Amygdala (tissue), 56 donors: ENCODE measurements at regions not wholly inside any gene's neighbourhood (a gene's known extent, or its start where the extent isn't known, plus 50 kb on each side); places are given as distances from the start of the nearest gene placed in this dataset.

Source experiments
- DNase-seq, 56 donors: peaks; one replicate each; lab custom pipeline; 2025; lab: John Stamatoyannopoulos, UW

DNA sequence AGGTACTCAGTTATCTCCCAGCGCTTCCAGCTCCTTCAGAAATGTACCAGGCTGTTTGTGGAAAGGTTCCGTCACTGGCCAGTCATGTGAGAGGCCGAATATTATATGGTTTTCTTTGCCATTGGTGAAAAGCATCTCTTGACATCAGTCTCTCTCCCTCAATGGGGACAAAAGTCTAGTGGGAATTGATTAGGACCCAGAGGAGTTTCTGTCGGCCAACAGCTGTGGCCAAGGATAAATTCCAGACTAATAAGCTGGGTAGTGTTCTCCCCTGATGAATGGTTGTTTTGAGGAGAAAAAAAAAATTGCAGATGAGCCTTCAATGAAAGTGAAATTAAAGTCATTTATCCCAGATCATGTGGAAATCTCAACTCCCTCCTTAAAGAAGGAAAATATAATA lies 404.7 kb upstream of the THRB start:
- no peak for DNase-seq

DNA sequence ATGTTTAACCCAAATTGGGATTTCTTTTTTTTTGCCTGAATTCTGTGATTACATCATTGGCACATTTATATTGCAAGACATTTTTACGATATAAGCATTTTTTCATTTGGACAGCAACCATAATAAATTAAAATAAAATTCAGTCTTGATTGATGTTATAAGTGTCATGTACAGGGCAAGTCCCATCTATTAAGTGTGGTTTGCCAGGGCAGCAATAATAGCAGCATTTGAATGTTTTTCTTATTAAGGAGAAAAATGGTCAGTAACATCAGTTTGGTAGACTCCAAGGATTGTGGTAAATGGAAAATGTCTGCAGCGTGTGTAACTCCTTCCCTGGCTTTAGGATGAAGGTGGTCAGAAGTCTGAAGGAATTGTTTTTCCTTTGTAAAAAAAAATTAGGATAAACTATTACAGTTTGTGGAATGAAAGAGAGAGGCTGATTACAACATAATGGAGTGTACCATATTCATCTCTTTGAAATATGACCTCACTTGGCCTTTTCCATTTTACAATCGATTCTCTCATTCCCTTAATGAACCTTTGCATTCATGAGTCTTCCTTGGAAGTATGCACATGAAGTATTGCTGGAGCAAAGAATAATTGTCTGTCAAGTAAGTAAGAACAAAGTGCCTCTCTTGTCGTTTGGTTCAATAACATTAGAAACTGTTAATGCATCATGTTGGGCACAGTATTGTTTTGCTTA lies 405.4 kb upstream of the THRB start:
- no peak for DNase-seq

DNA sequence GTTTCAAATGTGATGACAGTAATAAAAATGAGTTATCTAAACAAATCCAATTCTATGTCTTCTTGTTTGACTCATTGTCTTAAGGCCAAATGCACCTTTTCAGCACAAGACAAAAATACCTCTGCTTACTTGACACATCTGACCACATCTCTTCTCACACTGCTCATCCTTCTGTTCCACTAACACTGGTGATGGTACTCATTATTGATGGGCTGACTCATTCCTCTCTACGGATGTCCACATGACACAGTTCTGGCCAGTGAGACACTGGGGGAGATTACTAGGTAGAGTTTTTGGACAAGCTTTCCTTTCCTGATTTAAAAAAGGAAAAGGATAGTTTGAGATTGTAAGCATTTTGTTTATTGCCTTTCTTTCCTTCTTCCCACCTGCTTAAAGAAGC lies 410.6 kb upstream of the THRB start:
- DNase-seq, result no peak

DNA sequence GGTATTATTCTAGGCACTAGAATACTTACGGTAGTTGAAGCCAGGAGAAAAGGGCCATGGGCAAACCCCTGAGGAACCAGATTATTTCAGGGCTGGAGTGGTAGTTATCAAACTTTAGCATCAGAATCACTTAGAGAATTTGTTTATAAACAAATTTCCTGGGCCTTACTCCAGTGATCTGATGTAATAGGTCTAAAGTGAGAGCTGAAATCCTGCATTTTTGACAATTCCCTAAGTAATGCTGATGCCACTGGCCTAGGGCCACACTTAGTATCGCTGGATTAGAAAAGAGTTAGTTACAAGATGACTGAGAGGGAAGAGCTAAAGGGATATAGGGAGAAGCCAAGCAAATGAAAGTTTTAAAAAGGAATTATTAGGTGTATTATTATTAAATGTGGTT lies 412.5 kb upstream of the THRB start:
- no peak for DNase-seq

DNA sequence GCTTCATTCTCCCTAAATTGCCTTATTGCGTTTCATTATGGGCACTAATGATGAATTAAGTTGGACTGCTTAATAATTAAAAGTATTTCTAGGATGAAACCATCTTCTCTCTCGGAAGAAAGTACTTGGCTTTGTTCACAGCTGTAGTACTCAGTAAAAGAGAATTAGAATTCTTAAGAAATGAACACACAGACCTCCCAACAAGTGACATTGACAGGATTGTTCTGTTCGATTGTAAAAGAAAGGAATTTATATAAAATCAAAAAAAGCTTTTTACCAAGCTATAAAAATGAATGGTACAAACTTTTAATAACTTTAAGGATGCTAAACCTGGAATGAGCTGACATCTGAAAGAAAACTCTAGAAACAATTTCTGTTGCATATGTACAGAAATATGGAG lies 416.4 kb upstream of the THRB start:
- DNase-seq, result no peak

DNA sequence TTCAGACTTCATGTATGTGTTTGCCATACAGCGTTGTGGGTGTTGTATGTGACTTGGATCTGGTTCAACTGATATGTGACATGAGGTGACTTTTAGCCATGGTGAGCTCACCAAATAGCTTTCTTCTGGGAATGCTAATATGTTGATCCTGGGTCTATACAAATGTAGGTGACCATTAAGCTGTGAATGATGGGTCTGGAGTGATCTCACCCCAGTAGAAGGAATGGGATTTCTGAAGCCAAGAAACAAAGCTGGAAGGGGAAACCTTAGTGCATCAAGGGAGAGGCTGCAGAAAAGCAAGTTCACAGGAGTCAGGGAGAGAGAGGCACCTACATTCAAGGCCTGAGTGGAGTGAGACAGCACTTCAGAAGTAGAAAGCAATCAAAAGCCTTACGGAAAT lies 421.0 kb upstream of the THRB start:
- DNase-seq, result no peak

DNA sequence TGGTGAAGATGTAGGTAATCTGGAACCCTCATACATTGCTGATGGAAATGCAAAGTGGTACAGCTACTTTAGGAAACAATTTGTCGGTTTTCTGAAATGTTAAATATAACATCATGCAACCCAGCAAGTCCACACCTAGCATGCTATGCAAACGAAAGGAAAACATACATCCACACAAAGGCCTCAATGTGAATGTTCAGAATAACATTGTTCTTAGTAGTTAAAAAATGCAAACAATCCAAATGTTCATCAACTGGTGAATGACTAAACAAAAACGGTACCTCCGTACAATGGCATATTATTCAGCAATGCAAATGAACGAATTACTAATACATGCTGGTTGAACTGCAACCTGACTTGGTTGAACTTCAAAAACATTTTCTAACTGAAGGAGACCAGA lies 423.3 kb upstream of the THRB start:
- no peak for DNase-seq

DNA sequence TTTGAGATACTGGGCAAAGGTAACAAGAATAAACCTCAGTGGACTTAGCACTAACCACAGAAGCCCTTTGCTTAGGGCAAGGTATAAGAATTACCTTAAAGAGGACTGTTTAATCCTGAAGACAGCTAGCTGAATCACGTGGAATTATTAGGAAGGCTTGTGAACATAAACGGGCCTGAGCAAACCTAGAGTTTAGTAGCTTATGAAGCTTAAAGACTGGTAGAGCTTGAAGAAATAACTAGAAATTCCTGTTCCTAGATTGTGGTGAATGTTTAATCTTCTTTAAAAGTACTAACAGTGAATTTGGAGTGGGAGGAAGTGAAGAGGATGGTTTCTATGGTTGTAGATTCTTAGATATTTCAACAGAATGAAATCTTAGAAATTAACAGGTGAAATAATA lies 428.9 kb upstream of the THRB start:
- no peak for DNase-seq

DNA sequence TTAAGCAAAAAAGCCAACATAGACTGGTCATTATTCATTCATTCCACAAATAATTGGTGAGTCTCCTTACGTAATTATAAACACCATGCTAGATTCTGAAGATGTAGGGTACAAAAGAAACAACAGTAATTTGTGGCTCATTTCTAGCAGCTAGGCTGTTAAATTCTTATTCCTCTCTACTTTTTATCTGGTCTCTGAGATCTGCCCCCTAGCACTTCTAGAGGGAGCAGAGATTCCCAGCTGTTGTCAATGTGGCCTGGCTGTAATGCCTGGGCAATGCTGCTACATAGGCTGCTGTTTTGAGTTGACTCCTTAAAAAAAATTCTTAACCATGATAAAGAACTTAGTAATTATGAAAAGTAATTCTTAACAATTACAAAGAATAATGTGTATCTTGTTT lies 434.9 kb upstream of the THRB start:
- no peak for DNase-seq

DNA sequence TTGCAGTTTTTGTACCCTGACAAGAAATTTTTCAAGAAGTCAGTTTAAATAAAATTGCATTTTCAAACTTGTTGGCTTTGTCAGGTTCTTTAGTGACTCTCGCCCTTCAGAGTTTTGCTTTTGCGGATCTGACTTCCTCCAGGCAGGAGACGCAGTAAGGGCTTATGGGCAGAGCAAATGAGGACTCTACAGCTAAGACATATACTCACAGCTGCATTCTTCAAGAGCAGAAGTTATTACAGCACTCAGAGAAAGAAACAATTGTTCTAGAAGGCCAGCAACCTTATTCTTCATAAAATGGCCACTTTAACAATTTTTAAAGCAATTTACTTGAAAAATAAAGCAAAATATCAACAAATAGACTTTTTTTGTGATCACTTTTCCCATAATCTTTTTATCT lies 438.8 kb upstream of the THRB start:
- DNase-seq, result no peak

DNA sequence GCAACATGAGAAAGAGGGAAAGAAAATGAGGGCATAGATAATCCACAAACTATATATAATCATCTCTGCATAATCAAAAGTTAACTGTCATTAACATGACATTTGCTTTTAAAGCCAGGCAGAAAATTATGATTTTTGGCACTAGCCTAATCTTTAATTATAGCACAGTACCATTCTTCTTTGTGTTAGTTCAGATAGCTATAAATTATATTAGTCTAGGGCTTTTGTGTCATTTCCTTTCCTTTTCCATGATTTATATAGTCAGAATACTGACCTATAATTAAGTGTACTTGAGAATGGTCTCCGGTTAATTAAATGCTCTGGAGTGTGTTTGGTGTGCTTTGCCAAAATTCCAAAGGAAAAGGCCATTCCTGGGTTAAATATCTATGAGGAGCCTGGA lies 441.9 kb upstream of the THRB start:
- no peak for DNase-seq

DNA sequence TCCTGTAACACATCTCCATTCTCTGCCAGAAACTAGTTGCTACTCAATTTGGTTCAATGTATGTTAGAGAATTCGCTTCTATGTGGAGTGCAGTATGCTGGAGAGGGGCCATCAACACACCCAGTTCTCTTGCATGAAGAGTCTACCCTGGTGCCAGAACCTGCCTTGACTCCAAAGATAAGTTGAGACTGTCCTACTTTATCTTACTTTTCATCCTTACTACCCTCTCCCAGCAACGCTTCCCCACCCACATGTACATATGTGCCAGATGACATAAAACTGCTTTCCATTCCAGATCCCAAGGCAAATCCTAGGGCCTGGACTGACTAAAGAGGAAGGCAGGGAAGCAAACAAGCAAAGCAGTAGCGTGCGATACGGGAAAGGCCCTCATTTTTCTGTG lies 442.6 kb upstream of the THRB start:
- no peak for DNase-seq

DNA sequence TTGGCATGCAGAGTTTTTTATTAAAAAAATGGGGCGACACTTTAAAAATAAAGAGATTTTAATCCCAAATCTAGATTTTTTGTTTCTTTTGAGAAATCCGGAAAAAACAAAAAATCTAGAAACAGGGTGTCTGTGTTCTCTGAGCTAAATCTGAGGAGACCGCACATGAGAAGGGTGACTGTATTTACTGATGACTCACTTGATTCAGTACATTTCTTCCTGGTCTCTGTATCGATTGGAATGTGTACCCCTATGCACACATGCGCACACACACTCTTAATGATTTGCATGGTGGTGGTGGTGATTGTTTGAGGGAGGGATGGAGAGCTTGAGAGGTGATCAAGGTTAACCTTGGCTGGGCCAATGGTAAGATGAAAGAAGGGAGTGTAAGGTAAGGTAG lies 443.1 kb upstream of the THRB start:
- DNase-seq, result no peak

DNA sequence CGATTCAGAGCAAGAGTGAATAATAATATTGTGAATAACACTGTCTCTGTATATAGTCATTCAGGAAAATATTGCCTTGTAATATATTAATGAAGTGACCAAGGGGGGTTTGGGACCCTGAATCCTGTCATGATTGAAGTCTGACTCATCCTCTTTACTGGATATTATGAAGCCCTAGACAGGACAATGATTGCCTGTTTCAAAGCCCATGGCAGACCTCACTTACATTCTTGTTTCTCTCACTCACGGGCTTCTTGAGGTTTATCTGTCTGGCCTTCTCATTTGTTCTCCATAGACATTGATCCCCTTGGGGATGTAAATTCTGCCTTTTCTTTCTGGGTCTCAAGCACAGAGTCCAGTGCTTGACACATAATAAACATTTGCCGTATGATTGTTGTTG lies 449.3 kb upstream of the THRB start:
- DNase-seq, result no peak

DNA sequence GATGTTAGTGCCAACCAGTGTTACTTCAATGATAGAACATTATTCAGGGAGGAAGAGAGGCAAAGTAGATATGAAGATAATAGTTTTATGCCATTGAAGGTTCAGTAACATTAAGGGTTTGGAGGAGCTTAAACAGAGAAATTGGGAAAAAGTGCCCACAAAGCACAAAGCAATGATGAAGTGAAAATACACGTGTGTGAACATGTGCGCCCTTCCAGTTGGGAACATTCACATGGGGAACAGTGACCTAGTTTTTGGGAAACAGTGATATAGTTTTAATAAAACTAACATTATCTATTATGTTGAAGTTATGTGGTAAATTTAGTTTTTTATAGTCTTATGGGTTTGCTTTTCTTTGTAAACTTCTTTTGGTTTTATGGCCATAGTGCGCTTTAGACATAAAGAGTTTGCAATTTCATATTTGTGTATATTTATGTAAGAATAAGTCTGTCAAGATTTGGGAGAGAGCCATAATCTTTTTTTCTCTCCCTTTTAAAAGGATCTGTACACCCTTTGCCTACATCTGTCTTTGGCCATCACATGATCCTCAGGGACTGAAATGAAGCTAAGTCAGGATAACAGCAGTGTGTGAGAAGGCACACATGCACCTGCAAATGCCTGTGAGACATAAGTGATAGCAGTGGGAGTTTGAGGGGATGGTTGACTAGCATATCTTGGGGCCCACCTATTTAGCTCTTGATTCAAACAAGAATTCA lies 450.3 kb upstream of the THRB start:
- DNase-seq, result no peak

DNA sequence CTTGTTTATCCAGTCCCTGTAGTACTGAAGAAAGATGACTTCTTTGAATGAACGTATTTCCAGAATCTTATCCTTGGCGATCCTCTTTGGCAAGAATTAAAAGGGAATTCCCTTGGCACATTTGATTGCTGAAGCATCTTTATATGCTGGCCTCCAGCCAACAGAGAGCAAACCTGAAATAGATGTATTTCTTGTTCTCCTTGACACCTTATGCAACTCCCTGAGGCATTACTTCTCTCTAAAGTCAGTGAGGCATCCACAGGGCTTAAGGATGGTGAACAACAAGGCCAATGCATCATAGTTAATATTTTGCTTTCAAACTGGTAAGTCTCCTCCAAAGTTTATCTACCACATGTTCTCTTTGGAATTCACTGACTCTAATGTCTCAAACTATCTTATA lies 450.9 kb upstream of the THRB start:
- DNase-seq, result no peak

DNA sequence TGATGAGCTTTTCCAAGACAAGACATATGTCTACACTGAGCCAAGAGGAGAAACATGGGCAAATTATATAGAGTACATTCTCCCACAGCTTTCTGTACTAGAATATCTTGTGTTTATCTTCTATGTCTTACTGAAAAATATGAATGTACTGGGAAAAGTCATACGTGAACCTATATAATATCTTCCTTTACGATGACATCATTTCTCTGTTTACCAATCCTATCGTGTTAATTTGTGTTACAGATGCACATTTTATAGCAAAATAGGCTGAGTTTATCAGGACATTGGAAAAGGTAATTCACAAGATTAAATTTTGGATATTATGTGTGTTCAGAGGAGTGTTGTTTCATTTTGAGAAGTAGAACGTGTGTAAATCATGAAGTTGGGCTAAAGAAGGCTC lies 452.5 kb upstream of the THRB start:
- no peak for DNase-seq

DNA sequence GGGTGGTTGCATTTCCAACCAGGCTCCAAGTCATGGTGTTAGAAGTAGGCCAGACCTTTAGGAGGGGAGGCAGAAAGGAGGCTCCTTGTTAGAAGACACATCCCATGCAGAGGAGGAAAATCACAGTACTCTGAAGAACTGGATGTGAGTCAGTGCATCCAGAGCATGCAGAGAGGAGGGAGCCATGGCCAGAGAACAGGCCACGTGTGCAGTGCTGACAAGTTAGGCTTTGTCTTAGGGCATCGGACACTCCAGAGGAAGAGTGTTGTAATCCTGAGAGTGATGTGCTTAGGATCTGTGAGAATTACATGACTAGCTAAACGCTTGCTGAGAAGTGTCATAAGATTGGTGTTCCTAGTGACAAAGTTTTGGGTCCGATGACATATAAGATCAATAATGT lies 456.5 kb upstream of the THRB start:
- DNase-seq, result peak in 16 of 56 donors; percentile 0 to 37 (median 8)

DNA sequence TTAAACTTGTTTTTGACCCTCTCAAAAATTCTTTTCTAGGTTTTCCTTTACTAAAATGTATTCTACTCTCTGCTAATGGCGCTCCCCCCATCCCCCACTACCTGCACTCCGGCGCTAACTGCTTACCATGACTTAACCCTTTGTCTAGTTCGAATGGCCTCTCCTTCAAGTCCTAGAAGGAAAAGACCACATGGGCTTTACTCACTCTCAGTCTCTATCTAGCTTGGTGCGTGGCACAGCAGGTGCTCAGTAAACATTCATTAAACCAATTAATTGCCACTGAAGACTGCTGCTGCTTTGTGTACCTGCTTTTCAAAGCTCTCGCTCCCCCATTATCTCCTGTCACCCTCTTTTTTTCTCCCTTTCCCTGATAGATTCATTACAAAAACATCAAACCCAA lies 457.7 kb upstream of the THRB start:
- DNase-seq, result no peak

DNA sequence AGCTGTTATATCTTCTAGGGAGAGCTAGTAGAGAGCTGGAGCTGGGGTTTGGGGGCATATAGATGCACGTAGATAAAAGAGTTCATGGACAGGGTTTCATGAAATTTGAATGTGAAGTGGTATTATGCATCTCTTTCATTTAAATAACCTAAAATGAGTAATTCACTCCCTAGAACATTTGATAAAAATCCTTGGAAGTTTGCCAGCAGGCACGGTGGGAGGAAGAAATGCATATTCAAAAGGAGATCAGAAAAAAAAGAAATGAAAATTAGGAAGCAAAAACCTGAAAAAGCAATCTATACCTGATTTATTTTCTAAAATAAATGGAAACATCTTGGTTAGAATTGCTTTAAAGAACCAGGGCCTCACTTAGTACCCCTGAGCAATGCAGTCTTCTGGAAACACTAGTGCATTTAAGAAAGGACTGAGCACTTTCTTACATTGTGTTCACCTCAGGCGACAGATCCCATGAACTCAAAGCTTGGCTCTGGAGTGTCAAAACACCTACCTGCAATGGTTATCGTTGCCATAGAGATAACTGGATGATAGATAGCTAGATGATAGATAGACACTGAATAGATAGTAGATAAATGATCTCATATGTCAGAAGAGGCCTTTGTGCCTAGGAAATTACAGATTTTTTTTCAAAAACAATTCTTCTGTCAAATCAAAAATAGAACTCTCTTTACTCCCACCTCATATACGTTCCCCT lies 458.6 kb upstream of the THRB start:
- DNase-seq, result peak in 1 of 56 donors; percentile 10

DNA sequence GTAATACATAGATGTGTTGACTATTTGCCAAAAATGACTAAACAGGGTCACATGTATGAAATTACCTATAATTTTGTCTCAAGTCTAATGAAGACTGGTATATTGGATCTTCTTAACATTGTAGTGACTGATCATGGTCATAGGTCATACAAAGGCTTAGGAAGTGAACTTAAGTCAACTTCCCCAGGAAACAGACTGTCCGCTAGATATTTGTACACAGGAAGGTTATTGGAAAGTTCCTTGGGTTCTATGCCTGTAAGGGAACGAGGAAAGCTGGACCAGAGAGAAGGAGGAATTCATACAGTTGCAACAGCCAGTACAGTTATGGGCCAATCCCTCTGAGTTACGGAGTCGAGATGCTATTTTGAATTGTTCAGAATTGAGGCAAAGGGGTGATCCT lies 462.0 kb upstream of the THRB start:
- DNase-seq, result no peak

DNA sequence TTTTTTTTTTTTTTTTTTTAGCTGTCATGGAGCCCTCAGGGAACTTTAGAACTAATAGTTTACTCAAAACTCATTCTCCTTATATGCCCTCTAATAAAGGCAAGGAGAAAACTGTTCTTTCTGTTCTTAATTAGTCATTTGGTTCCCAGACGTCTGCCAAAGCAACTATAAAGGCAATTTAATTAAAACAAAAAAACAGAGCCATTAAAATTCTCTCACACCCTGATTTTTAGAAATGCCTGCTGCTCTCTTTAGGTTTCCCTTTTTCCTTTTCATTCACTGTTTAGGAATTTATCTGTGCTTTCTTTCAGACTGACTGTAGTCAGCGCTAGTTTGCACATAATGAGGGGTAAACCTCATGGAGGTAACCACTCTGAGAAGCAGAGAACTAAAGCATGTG lies 463.6 kb upstream of the THRB start:
- no peak for DNase-seq
